ENCODE measurements at regions not wholly inside any gene's neighbourhood (a gene's known extent, or its start where the extent isn't known, plus 50 kb on each side); places are given as distances from the start of the nearest gene placed in this dataset.
"Not testable (repeated sequence)": the region's sequence is repeated elsewhere in the genome, so short reads cannot be mapped to it uniquely, and the experiment has no call there.

DNA sequence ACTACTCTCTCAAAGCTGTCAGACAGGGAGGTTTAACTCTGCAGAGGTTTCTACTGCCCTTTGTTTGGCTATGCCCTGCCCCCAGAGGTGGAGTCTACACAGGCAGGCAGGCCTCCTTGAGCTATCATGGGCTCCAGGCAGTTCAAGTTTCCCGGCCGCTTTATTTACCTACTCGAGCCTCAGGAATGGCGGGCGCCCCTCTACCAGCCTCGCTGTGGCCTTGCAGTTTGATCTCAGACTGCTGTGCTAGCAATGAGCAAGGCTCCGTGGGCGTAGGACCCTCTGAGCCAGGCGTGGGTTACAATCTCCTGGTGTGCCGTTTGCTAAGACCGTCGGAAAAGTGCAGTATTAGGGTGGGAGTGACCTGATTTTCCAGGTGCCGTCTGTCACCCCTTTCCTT, 124.3 kb downstream of the PTCHD1 start:
- DNase-seq (ENCODE audit: low spot score); CTCF ChIA-PET: not testable (repeated sequence)

GRCh38 chrX:23465105-23465791, 130.6 kb downstream of the PTCHD1 start:
- ChIA-PET POLR2A (ENCODE audit: low non-redundant PET) (no interaction called here), CTCF (interaction anchor here (0.6 kb wide), 1 partner anchor 982 kb away, joined by 7 read pairs; no protein-coding TSS in a partner anchor)
- H3K27ac ChIP-seq = no peak overlapping the region
- no peak for DNase-seq (ENCODE audit: low spot score)
- TF ChIP-seq, protein P1, sequence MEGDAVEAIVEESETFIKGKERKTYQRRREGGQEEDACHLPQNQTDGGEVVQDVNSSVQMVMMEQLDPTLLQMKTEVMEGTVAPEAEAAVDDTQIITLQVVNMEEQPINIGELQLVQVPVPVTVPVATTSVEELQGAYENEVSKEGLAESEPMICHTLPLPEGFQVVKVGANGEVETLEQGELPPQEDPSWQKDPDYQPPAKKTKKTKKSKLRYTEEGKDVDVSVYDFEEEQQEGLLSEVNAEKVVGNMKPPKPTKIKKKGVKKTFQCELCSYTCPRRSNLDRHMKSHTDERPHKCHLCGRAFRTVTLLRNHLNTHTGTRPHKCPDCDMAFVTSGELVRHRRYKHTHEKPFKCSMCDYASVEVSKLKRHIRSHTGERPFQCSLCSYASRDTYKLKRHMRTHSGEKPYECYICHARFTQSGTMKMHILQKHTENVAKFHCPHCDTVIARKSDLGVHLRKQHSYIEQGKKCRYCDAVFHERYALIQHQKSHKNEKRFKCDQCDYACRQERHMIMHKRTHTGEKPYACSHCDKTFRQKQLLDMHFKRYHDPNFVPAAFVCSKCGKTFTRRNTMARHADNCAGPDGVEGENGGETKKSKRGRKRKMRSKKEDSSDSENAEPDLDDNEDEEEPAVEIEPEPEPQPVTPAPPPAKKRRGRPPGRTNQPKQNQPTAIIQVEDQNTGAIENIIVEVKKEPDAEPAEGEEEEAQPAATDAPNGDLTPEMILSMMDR (conservative IDR thresholded peaks at IDR 0.05; ENCODE audit: low read depth) = no peak

More for the DNA sequence above, 124.3 kb downstream of the PTCHD1 start:
- H3K27ac ChIP-seq; POLR2A ChIA-PET (ENCODE audit: low non-redundant PET): not testable (repeated sequence)

- TF ChIP-seq, protein P1 (conservative IDR thresholded peaks at IDR 0.05; ENCODE audit: low read depth) = no peak
- no peak for DNase-seq (ENCODE audit: low spot score)
- POLR2A ChIA-PET (ENCODE audit: low non-redundant PET) = no interaction called here
- no peak overlapping the region for H3K27ac ChIP-seq
- CTCF ChIA-PET = interaction anchor here (0.6 kb wide), 1 partner anchor 983 kb away, joined by 7 read pairs; no protein-coding TSS in a partner anchor
Observed at GRCh38 chrX:23465985-23466384, 131.3 kb downstream of the PTCHD1 start.

GRCh38 chrX:23478056-23478455, 143.4 kb downstream of the PTCHD1 start:
- CTCF ChIA-PET = no interaction called here
- H3K27ac ChIP-seq = no peak overlapping the region
- POLR2A ChIA-PET (ENCODE audit: low non-redundant PET) = no interaction called here
- TF ChIP-seq, protein P1 (conservative IDR thresholded peaks at IDR 0.05; ENCODE audit: low read depth) = no peak
- peak; percentile 8 for DNase-seq (ENCODE audit: low spot score)

- TF ChIP-seq, protein P1 (conservative IDR thresholded peaks at IDR 0.05; ENCODE audit: low read depth) = no peak
- ChIA-PET POLR2A (ENCODE audit: low non-redundant PET) (no interaction called here), CTCF (no interaction called here)
- DNase-seq (ENCODE audit: low spot score) = peak; percentile 1
- H3K27ac ChIP-seq = no peak overlapping the region
Observed at GRCh38 chrX:23478561-23478960, 143.9 kb downstream of the PTCHD1 start.

GRCh38 chrX:23482561-23482960, 147.9 kb downstream of the PTCHD1 start:
- CTCF ChIA-PET = interaction anchor here (0.6 kb wide), 1 partner anchor 757 kb away, joined by 3 read pairs; no protein-coding TSS in a partner anchor
- no peak overlapping the region for H3K27ac ChIP-seq
- TF ChIP-seq, protein P1 (conservative IDR thresholded peaks at IDR 0.05; ENCODE audit: low read depth) = no peak
- POLR2A ChIA-PET (ENCODE audit: low non-redundant PET) = no interaction called here
- no peak for DNase-seq (ENCODE audit: low spot score)

DNA sequence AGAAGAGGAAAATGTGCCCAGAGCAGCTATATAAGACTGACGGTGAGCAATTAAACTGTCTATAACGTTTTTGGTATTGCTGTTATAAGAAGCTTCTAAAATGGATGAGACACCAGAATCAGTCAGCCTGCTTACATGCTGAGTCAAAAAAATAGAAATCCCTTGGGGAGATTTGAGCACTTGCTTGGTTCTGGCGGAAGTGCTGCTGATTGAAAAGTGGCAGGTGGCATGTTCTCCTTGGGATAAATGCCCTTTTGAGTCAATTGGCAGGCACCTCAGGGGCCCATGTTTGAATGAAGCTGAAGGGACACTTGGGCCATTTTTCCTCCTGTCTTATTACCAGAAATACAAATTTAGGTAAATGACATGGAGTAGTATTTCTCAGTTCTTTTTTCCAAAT, 148.7 kb downstream of the PTCHD1 start:
- TF ChIP-seq, protein P1 (conservative IDR thresholded peaks at IDR 0.05; ENCODE audit: low read depth) = no peak
- no peak for DNase-seq (ENCODE audit: low spot score)
- POLR2A ChIA-PET (ENCODE audit: low non-redundant PET) = no interaction called here
- H3K27ac ChIP-seq = no peak overlapping the region
- CTCF ChIA-PET = no interaction called here
